DMS153 treated with DMSO at 0.1 percent for 48 hours (cell line): ENCODE measurements at regions not wholly inside any gene's neighbourhood (a gene's known extent, or its start where the extent isn't known, plus 50 kb on each side); places are given as distances from the start of the nearest gene placed in this dataset.
A peak's percentile ranks its signal among the peaks of the same experiment; 100 is the strongest.

ENCODE experiments used
- DNase-seq: peaks from one replicate; lab custom pipeline; 2025; ENCODE audit not compliant: unreplicated experiment; lab: John Stamatoyannopoulos, UW

GRCh38 chr1:98048244-98048643 is 127.4 kb upstream of the DPYD start:
- DNase-seq: no peak

- DNase-seq: no peak
Observed at GRCh38 chr1:98047171-98047570, 126.3 kb upstream of the DPYD start.

- peak; percentile 67 for DNase-seq
Observed at GRCh38 chr1:98045767-98046641, 125.2 kb upstream of the DPYD start.

GRCh38 chr1:98045211-98045766 is 124.5 kb upstream of the DPYD start:
- no peak for DNase-seq

GRCh38 chr1:98044766-98045165 is 123.9 kb upstream of the DPYD start:
- DNase-seq: no peak

- no peak for DNase-seq
Observed at GRCh38 chr1:98044071-98044697, 123.3 kb upstream of the DPYD start.

GRCh38 chr1:98035602-98036002 is 114.8 kb upstream of the DPYD start:
- DNase-seq: no peak

- DNase-seq: no peak
Observed at GRCh38 chr1:98034505-98034904, 113.7 kb upstream of the DPYD start.

- DNase-seq: no peak
Observed at GRCh38 chr1:98032958-98033357, 112.1 kb upstream of the DPYD start.

- no peak for DNase-seq
Observed at GRCh38 chr1:98030976-98031375, 110.1 kb upstream of the DPYD start.

GRCh38 chr1:98030483-98030882 is 109.6 kb upstream of the DPYD start:
- no peak for DNase-seq

- no peak for DNase-seq
Observed at GRCh38 chr1:98028800-98029199, 108.0 kb upstream of the DPYD start.

- DNase-seq: no peak
Observed at GRCh38 chr1:98027103-98027705, 106.4 kb upstream of the DPYD start.

GRCh38 chr1:98025858-98026257 is 105.0 kb upstream of the DPYD start:
- no peak for DNase-seq

- DNase-seq: no peak
Observed at GRCh38 chr1:98021126-98021525, 100.3 kb upstream of the DPYD start.

- DNase-seq: no peak
Observed at GRCh38 chr1:98019747-98020146, 98.9 kb upstream of the DPYD start.

GRCh38 chr1:98018074-98018473 is 97.2 kb upstream of the DPYD start:
- DNase-seq: no peak

- no peak for DNase-seq
Observed at GRCh38 chr1:98017184-98017583, 96.3 kb upstream of the DPYD start.

- DNase-seq: no peak
Observed at GRCh38 chr1:98008373-98008772, 87.5 kb upstream of the DPYD start.

GRCh38 chr1:98005326-98006010 is 84.6 kb upstream of the DPYD start:
- no peak for DNase-seq

GRCh38 chr1:98003442-98003841 is 82.6 kb upstream of the DPYD start:
- no peak for DNase-seq
